Brain microvascular endothelial cell (primary cell): ENCODE measurements at regions not wholly inside any gene's neighbourhood (a gene's known extent, or its start where the extent isn't known, plus 50 kb on each side); places are given as distances from the start of the nearest gene placed in this dataset.

Experiments used
- DNase-seq: peaks from one replicate; pipeline ENCODE4 v3.0.0-alpha.2; 2020
- H3K27ac ChIP-seq: fragments of 250-450 bp; sonication (Bioruptor Pico); 2 replicates; pipeline ENCODE4 v1.5.1; 2020; ENCODE audit warnings: mild to moderate bottlenecking, moderate library complexity
- H3K27me3 ChIP-seq: fragments of 250-450 bp; sonication (Bioruptor Pico); replicated peaks from 2 replicates; pipeline ENCODE4 v1.5.1; 2020; ENCODE audit warnings: mild to moderate bottlenecking
- H3K36me3 ChIP-seq: fragments of 250-450 bp; sonication (Bioruptor Pico); replicated peaks from 2 replicates; pipeline ENCODE4 v1.5.1; 2020; ENCODE audit warnings: mild to moderate bottlenecking
- H3K4me3 ChIP-seq: 2 replicates; pipeline ENCODE4 v1.5.1; 2011; ENCODE audit warnings: low read depth, mild to moderate bottlenecking, control low read depth, low read length, moderate library complexity
- in situ Hi-C: cut with HindIII; loops from 2 replicates; pipeline ENCODE4 v1.10.0; 2017; ENCODE audit warnings: low sequenced_read_pairs, low pct_ligation_motif_present
- TF ChIP-seq, protein P1 (sequence below): IDR thresholded peaks from 2 replicates; pipeline ENCODE4 v1.5.1; 2011; ENCODE audit warnings: low read depth, mild to moderate bottlenecking, moderate library complexity, low read length, control low read depth, inconsistent platforms; ENCODE audit errors: missing control alignments

DNA sequence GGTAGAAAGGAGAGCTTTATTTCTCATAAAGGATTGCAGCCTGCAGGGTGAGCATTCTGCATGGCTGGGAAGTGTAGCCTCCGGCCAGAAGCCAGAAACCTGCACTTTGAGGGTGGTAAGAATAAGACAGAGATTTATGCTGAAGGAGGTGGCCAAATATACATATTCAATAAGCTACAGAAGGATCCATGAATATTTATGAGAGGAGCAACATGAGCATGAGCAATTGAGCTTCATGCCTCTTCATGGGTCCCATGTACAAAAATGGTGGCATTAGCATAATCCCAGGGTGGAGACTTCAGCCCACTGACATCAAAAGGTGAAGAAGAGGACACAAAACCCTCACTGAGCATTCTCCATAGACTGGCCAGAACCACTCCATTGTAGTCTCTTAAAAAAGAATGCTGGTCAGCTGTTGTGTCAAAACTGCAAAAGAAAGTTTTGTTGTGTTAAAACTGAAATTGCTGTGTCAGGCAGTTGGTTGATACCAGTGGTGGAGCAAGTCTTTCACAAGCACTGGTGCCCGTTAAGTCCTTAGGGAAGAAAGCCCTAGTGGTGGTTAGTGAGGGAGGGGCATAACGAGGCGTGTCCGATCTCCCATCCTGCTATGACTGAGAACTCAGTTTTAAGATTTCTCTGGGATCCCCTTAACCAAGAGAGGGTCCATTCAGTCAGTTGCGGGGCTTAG lies 160.8 kb upstream of the MAP1B start:
- Histone ChIP-seq H3K27me3 (no peaks in the 10 kb centered on the region), H3K27ac (no peak overlapping the region), H3K4me3 (no peak overlapping the region), H3K36me3 (no peaks in the 10 kb centered on the region)
- TF ChIP-seq, protein P1, sequence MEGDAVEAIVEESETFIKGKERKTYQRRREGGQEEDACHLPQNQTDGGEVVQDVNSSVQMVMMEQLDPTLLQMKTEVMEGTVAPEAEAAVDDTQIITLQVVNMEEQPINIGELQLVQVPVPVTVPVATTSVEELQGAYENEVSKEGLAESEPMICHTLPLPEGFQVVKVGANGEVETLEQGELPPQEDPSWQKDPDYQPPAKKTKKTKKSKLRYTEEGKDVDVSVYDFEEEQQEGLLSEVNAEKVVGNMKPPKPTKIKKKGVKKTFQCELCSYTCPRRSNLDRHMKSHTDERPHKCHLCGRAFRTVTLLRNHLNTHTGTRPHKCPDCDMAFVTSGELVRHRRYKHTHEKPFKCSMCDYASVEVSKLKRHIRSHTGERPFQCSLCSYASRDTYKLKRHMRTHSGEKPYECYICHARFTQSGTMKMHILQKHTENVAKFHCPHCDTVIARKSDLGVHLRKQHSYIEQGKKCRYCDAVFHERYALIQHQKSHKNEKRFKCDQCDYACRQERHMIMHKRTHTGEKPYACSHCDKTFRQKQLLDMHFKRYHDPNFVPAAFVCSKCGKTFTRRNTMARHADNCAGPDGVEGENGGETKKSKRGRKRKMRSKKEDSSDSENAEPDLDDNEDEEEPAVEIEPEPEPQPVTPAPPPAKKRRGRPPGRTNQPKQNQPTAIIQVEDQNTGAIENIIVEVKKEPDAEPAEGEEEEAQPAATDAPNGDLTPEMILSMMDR = no peak
- no peak for DNase-seq
- in situ Hi-C loops = no loop called here

DNA sequence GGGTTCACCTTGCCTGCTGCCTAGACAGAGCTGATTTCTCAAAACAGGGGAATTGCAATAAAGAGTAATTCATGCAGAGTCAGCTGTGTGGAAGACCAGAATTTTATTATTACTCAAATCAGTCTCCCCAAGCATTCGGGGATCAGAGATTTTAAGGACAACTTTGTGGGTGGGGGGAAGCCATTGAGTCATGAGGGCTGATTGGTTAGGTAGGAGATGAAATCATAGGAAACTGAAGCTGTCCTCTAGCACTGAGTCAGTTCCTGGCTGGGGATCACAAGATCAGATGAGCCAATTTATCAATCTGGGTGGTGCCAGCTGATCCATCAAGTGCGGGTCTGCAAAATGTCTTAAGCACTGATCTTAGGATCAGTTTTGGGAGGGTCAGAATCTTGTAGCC lies 159.1 kb upstream of the MAP1B start:
- Histone ChIP-seq H3K27ac (no peak overlapping the region), H3K27me3 (no peaks in the 10 kb centered on the region), H3K36me3 (no peaks in the 10 kb centered on the region), H3K4me3 (no peak overlapping the region)
- no peak for DNase-seq
- TF ChIP-seq, protein P1 = no peak
- in situ Hi-C loops = no loop called here

DNA sequence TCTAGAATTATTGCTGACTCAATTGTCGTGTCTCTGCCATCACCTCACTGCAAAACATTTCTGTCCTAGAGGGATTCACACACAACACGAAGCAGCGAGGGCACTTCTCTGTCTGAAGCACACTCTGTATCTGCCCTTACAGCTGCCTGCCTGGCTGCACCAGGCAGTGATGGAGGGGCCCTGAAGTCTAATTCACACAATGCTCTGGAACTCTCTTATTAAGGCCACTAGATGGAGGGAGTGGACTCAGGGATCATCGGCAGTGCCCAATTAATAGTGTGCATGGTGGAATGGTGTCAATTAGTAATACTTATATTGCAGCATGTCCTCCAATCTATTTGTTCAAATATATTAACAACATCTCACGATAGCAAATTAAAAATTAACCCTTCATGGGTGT lies 157.5 kb upstream of the MAP1B start:
- no peak for DNase-seq
- H3K27me3 ChIP-seq = no peaks in the 10 kb centered on the region
- H3K36me3 ChIP-seq = no peaks in the 10 kb centered on the region
- TF ChIP-seq, protein P1 = no peak
- H3K27ac ChIP-seq = no peak overlapping the region
- no peak overlapping the region for H3K4me3 ChIP-seq
- in situ Hi-C loops = no loop called here

DNA sequence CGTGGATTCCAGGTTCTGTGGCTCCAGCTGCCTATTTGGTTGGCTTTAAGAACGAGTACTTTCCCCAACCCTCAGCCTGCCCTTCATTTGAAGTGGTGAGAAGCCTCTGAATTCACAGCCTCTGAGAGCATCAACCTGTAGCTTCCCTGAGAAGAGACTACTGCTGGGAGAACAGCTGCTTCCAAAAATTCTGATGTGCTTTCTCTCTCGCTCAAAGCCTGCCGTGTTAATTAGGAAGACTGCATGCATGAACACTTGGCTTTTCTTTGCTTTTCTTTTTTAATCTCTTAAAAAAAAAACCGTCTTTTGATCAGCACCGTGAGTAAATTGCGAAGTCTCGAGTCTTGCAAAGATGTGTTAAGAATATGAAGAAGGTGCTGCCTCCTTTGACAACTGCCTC lies 153.4 kb upstream of the MAP1B start:
- H3K27me3 ChIP-seq = no peaks in the 10 kb centered on the region
- no peak for DNase-seq
- no peak overlapping the region for H3K4me3 ChIP-seq
- TF ChIP-seq, protein P1 = no peak
- in situ Hi-C loops = no loop called here
- H3K27ac ChIP-seq = no peak overlapping the region
- no peaks in the 10 kb centered on the region for H3K36me3 ChIP-seq

DNA sequence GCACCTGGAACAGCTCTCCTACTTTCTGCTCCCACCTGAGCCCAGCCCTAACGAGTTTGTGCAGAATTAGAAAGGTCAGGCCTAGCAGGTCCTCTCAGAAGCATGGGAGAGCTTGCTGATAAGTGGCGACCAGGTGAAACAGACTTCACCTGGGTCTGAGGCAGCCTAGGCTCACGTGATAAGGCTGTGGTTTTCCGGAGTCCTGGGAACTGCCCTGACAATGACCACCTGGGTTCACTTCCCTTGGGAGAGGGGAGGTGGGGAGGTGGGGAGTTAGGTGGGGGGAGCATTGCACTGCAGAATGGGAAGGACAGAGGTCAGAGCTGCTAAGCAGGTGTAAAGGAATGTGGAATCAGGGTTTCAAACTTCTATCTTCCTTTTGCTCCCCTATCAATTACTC lies 152.9 kb upstream of the MAP1B start:
- Histone ChIP-seq H3K4me3 (no peak overlapping the region), H3K27me3 (no peaks in the 10 kb centered on the region), H3K27ac (no peak overlapping the region), H3K36me3 (no peaks in the 10 kb centered on the region)
- in situ Hi-C loops = no loop called here
- TF ChIP-seq, protein P1 = no peak
- DNase-seq = no peak

DNA sequence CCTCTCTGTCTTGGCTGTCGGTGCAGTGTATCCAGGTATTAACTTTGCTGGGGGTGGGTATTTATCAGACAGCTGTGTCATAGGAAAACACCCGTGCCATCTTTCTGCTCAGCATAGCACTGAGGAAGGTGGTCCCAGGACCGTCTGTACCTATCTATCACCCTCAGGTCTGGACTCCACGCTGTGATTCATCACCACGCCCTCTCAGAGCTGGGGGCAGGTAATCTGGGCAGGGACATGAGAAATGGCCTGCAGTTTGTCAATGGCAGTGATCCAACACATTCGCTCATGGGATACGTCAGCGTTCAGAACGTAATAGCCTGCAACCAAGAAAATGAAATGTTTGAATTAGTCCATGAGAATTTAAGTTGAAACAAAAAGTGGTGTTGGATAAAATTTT lies 151.6 kb upstream of the MAP1B start:
- TF ChIP-seq, protein P1 = no peak
- no peaks in the 10 kb centered on the region for H3K27me3 ChIP-seq
- in situ Hi-C loops = no loop called here
- H3K36me3 ChIP-seq = no peaks in the 10 kb centered on the region
- no peak for DNase-seq
- H3K4me3 ChIP-seq = no peak overlapping the region
- no peak overlapping the region for H3K27ac ChIP-seq
